ENCODE measurements at regions not wholly inside any gene's neighbourhood (a gene's known extent, or its start where the extent isn't known, plus 50 kb on each side); places are given as distances from the start of the nearest gene placed in this dataset.

DNA sequence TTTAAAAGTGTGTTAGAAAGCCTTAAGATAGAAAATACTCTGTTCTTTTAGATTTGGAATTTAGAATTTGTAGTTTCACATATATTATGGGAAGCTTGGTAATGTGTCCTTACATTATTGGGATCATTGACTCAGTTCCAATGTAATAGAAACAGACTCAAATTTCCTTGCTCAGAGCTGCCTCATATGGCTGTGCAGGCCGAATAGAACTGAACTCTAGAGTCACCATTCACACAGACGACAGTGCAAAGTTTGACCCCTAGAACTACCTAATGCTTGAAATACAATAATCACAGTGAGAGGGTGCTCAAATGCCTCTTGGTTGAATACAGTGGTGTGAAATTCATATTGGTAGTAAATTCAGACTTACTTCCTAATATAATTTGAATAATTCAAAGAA is 482.7 kb upstream of the CITED2 start:
- no peak for DNase-seq (ENCODE audit: low read depth)

DNA sequence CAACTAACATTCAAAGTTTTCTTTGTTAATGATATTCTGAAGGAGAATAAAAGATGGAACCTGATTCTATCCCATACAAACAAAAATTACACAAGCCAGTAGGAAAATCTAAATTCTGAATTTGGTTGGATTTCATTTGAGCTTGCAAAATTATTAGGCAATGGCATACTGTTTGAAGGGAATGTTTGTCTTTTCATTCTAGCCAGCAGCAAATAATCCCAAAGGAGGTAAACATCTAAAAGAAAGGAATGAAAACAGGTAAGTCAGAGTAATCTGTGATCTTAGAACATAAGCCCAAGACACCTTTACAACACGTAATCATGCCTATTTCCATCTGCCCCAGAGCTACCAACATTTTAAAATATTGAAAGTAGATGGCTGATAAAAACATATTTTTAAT is 482.1 kb upstream of the CITED2 start:
- no peak for DNase-seq (ENCODE audit: low read depth)

DNA sequence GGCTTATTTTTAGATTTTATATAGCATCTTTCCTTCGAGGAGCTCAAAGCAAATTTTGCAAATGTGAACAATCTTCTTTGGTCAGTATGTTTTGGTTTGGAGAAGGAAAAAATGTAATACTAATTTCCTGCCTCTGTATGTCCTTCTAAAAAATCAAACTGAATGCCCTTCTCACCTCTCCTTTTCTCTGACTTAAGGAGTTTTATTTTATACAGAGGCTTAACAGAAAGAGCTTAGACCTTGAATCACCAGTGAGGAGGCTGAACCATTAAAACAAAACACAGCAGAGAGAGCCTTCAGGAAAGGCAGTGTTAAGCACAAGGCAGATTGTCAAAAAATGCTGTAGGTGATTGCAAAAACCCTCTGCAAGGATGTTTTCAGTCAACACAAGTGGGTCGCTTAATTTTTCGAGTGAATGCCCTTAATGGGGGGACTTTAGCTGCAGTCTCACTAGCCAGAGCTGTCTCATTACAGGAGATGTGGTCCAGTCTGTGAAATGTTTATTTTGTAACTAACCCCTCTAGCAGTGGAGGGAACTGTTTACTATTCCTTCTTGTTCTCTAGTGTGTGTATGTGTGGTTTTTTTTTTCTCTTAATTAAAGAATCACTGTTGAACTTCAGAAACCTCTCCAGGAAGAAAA is 481.3 kb upstream of the CITED2 start:
- DNase-seq (ENCODE audit: low read depth), result no peak

DNA sequence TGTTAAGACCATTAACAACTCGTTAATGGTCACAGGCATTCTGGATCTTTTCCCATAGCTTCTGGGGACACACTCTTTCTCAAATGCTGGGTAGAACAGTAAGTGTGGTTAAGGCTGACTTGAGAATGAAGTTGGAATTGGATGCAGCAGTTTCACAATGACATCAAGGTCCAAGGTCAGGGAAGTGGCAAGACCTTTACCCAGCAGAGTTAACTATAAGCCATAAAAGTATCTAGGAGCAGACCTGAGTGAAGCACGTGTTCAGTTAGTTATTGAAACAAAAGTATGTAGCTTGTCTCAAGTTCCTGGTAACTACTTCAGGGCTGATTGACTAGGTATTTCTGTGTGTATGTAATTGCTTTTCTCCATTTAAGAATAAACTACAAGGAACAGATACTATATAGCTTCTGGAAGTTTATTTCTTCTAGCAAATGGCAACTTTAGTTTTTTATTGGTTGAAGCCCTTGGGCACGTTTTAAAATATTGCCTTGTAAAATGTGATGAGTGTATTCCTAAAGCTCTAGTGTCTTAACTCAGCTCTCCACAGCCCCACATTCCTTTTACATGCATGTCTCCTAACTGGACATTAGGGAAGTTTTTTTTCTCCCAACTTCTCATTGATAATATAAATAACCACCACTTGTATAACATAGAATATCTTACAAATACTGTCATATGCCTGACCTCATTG is 479.0 kb upstream of the CITED2 start:
- DNase-seq (ENCODE audit: low read depth), result no peak

DNA sequence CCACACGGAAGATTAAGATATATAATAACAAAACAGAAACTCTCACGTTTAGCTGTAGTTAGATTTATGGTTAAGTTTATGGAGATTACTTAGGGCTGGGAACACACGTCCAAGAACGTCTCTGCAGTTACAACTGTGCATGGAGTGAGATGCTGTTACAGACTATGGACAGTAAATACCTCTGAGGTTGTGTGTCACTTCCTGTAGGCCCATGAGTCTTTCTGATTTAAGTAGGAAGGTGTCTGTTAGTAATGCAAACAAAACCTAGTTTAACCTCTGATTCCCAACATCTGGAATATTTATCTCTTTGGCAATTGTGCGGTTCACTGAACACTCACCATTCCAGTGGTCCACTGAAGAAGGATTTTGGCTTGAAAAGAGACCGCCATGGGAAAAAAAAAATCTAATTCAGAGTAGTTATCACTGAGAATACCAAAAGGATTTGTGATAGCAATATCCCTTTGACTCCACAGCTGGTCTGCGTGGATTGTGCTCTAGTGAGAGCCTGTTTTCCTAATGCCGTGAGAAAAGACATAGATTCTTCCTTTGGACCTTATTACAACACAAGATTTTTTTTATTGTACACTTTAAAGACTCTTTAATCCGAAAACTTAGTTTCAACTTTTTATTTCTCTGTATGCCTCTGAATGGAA is 478.2 kb upstream of the CITED2 start:
- no peak for DNase-seq (ENCODE audit: low read depth)

DNA sequence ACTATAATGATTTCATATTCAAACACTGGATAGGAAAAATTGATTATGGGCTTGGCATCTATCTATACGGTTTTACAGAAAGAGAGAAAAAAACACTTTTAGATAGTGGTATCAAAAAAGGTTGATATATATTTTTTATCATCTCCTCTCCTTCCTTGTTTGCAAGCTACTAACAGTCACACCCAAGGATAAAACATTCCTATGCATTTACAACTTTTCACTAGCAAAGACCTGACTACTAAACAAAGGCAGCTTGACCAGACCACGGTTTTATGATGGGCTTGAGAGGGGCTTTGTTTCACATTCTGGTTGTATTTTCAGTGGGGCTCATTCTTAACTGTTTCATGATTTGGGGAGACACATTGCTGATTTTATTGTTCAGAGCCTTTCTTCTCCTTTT is 477.6 kb upstream of the CITED2 start:
- DNase-seq (ENCODE audit: low read depth), result no peak

DNA sequence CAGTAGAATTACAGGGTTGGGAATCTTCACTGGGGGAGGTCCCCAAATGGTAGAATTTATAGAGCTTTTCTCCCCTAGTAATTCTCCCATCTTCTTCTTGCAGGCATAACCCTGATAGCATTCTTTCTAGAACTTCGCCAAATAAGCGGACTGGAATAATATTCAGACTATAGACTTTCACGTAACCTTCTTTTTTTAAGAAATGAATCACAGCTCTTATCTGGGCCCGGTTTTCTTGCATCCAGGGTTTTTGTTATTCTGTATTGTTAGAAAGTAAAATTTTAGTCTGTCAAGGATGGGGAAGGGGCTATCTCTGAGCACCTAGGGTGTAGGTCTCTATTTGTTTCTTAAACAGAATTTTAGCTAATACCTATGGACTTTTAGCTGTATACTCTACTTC is 476.8 kb upstream of the CITED2 start:
- no peak for DNase-seq (ENCODE audit: low read depth)

DNA sequence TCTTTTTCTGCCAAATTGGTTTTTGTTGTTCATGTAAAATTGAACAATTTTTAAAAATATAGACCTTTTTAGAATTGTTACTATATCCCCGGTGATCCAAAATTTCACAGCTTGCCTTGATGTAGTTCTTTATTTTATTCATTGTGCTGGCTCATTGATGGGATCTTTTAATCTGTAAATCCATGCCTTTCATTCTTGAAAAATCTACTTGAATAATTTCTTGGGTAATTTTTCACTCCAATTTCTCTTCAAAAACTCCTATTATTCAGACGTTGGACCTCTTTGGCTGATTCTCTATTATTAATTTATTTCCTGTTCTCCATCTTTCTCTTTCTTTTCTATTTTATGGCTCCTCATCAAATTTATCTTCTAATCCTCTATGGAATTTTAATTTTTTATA is 476.1 kb upstream of the CITED2 start:
- no peak for DNase-seq (ENCODE audit: low read depth)

DNA sequence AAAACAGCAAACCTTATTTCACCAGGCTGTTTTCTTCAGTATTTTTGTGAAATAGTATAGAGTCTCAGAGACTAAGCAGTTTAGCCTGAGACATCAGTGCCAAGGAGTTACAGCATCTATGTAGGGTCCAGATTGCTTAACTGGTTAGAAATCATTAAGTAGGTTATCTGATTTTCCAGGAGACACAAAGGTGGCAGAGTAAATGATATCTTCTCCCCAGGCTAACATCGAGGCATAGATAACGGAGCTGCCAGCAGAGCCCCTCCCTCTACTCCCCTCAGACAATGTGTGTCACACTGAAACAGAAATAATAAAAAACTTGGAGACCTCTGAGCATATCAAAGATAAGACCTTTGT is 473.0 kb upstream of the CITED2 start:
- no peak for DNase-seq (ENCODE audit: low read depth)

DNA sequence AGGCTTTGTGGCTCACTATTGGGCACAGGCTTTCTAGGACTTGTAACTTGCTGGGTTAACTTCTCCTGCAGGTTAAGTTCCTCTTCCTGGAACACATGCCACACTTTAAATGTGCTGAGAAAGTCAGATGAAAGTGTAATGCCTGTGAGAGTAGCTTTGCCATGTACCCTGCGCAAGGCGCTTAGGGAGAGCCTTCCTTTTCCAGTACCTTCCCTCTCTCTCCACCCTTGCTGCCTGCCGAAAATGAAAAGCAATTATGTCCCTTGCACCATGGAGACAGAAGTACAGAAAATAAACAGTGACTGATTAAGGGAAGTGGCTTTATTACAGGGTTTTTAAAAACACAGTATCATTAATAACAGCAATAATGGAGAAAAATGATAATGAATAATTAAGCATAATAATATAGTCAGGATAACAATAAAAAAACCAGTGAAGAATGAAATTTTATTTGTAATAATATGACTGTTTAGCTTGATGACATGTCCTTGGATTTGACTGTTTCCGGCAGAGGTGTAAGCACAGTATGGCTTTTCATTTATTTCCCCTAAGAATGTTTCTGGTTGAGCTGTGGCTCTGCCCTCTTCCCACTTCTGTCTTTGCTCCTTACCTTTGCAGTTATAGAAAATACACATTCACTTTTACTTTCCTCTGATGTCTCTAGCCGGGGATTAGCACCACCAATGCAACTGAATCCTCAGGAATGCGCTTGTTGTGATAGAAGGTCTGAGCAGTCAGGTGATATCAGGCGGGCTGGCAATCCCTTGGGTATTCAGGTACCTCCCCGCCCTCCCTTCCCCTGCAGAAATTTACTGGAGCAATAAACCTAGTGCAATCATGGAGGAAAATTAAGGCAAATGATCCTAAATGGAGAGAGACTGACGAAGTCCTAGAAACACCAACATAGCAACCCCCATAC is 472.3 kb upstream of the CITED2 start:
- no peak for DNase-seq (ENCODE audit: low read depth)

DNA sequence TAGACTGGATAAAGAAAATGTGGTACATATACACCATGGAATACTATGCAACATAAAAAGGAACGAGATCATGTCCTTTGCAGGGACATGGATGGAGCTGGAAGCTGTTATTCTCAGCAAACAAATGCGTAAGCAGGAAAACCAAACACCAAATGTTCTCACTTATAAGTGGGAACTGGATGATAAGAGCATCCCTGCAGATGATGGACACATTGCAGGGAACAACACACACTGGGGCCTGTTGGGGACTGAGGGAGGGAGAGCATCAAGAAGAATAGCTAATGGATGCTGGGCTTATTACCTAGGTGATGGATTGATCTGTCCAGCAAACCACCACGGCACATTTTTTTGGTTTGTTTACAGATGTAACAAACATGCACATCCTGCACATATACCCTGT is 470.5 kb upstream of the CITED2 start:
- no peak for DNase-seq (ENCODE audit: low read depth)

DNA sequence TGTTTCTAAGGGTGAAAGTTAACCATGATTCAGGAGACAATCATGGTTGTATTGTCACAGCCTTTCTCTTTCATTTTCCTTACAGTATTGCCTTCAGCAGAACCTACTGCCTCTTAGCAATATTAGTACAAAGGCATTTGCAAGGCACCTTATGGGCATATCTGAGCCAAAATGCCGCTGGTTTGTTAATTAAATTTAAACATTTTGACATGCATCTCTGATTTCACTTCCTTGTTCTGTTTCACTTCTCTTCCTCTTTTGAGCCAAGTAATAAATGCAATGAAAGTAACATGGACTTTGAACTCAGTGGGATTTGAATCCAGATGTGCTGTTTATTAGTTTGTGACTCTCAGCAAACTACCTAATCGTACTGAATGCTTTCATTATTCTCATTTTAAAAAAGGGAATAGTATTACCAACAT is 467.4 kb upstream of the CITED2 start:
- no peak for DNase-seq (ENCODE audit: low read depth)

DNA sequence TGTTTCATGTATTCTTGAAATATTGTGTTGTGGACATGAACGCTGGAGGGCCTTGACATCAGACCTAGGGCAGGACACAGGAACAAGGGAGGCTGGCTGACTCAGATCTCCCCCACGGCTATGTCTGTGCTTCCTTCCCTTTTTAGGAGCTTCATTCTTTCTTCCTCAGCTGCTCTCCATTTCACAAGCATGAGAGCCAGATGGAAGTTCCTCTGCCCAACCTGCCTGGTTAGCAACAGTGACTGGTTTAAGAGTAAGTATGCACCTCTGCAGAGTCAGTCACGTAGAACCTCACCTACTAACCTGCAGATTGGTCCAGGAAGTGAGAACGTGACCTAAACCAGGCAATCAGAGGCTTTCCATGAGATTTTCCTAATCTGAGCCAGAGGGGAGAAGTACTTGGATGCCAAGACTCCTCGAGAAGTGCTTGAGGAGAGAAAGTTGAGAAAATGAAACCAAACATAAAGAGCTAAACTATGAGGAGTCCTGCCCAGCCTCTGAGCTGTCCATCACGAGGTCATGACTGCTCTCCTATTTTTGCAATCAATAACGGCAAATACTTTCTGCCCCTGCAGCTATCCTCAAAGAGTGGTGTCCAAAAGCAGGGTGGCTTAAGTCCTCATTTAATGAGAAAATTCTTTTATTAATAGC is 465.2 kb upstream of the CITED2 start:
- no peak for DNase-seq (ENCODE audit: low read depth)

DNA sequence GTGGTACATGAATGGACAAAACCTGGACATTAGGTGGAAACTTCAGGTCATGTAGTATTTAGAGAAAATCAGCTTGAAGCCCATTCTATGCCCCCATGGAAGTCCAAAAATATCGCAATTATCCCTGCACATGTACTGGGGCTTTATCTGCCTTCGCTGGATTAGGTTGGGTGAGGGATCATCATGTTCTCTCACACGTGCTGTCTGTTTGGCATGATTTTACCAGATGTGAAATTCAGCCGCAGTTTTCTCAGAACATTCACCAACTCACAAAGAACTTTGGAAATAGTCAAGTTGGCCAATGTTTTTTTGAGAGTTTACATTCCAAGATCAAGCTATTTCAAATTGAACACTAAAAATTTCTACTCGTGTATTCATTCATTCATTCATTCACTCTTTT is 459.8 kb upstream of the CITED2 start:
- DNase-seq (ENCODE audit: low read depth), result no peak

DNA sequence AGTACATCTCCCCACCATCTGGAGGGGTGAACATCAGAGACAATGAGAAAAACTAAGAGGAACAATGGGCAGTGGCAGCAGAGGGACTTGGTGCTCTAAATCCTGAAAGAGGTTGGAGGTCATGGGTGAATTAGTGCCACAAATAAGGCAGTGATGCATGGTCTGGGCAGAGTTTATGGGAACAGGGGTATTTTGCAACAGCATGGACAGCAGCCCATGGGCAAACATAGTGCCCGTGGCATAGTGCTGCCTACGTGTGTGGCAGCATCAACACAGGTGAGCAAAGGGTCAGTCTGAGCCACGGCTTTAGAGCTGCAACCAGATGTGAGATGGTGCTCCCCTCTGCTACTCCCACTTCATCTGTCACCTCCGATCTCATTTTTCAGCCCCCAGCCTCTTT is 459.1 kb upstream of the CITED2 start:
- DNase-seq (ENCODE audit: low read depth), result no peak

DNA sequence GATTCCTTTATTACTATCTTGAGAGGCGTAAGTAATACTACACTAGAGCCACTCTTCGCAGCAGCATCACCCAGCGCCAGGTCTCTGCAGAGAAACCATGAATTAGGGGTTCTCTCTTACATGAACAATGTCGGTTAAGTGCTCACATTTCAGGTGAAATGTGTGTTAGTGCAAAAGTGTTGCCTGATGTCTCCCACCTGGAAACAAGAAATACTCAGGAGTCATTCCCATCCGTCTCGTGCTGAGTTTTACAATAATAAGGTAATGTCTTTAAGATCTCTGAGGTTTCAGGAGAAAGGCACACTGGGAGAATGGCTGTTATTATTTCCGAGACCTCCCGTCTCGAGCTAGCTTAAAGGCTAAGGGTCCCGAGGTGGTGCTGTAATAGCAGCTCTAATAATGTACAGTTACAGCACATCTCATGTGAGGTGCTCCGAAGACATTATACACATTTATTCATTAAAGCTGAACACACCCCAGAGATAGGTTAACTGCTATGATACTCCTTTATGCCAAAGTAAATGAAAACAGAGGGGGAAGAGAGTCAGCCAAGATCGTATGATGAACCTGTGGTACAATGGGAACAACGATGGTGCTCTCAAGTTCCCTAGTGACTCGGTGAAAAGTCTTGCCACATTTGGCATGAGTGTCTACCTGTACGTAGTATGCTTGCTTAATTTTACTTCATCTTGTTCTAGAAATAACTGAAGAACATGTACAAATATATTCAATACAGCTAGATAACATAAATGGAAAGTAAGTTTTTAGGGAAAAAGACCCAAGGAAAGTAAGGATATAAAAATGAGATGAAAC is 458.3 kb upstream of the CITED2 start:
- DNase-seq (ENCODE audit: low read depth), result no peak

DNA sequence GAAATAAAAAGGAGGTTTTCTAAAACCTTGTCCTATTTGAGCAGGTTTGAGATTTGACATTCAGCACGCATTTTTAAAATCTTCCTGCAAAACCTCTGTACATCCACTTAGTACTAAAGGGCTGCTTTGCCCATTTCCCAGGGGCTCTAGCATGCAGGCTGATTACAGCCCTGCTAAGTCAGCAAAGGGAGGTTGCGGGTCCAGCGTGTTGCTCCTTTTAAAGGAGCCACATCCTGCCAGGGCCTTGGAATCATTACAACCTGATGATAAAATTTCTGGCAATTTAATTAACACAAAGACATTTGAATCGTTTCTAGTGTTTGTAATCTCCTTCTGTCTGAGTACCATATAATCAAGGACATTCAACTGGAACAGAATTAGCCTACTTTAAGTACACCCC is 455.1 kb upstream of the CITED2 start:
- no peak for DNase-seq (ENCODE audit: low read depth)

DNA sequence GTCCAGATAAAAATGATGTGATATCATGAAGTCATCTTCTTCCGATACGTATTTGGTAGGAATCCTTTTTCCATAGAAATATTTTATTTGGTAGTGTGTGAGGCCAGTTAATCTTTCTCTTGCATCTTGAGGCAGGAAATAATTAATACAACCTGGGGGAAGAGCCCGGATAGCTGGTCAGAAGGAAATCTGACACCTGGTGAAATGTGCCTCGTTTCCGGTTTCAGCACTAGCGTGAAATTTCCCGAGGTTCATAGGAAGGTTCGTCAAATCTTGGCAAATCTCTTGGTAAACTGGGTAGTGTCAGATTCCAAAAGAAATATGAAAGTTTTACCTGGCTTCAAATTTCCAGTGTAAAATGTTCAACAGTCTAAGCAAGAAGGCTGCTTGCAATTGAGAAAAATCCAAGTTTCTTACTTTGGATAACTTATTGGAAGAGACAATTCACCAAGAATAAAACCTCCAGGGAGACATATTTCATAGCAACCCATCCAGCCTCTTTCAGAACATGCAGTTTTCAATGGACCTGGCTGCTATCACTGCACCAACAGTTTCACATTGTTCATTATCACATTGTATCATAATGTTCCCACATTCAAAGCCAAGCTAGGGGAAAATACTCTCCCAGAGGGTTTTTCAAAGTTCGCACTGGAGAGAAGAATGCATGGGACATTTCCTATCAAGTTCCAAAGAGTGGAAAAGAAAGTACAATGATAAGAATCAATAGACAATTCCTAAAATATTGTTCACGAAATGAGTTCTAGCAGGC is 454.5 kb upstream of the CITED2 start:
- no peak for DNase-seq (ENCODE audit: low read depth)

DNA sequence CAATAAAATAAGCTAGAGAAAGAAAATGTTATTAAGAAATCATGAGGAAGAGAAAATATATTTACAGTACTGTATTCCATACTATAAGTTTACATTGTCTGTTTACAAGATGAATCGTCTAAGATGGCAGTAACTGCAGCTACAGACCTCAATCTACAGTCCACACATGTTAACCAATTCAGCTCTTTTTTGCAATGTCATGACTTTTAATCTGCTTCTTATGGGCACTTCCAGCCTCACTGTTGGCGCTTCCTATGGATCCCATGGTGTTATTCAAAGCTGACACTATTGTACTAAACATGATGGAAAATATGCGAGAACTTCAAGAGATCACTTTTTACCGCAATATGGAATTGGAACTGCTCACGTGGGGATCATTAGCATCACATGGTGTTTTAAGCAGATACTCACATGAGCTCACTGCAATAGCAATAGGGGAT is 451.5 kb upstream of the CITED2 start:
- no peak for DNase-seq (ENCODE audit: low read depth)

DNA sequence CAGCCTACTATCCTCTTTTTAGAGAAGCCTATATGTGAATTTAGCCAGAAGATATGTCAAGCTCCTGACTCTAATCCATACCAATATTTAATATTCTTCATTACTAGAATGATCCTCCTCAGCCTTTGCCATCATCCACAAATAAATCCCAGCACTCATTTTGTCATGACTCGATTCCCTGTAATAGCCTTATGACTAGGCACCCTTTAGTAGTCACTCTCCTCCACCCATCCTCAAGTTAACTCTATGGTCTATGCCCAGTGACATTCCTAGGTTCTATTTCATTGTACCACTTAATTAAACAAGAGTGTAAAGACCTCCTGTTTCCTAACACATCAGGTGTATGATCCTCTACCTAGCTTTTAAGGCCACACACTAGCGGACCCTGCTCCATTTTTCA is 450.4 kb upstream of the CITED2 start:
- DNase-seq (ENCODE audit: low read depth), result no peak

All from forelimb muscle (tissue), 1 donor.